ENCODE measurements at regions not wholly inside any gene's neighbourhood (a gene's known extent, or its start where the extent isn't known, plus 50 kb on each side); places are given as distances from the start of the nearest gene placed in this dataset.

DNA sequence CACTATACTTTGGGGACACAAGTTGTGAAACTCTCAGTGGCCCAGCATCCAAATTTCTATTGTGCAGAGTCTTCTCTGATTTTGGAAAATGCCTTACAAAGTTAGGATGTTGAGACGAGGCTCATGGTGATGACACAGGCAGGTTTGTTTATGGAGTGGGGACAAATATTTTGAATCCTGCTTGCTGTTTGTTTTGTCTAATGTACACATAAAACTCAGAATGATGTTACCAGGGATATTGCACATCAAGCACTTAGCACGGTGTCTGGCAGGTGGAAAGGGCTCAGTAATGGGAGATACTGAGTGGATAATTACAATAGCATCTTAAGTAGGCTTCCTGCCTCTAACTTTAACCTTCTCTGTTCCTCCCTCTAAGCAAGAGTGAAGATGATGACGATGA is 628.9 kb upstream of the TBX3 start:
- H4K20me1 ChIP-seq (ENCODE audit: insufficient read depth, poor library complexity, severe bottlenecking), result no peaks in the 10 kb centered on the region
- WGBS (ENCODE audit: low lambda C conversion rate, missing lambda C conversion rate), result 74% methylated on average over 3 of the region's 3 CpGs

DNA sequence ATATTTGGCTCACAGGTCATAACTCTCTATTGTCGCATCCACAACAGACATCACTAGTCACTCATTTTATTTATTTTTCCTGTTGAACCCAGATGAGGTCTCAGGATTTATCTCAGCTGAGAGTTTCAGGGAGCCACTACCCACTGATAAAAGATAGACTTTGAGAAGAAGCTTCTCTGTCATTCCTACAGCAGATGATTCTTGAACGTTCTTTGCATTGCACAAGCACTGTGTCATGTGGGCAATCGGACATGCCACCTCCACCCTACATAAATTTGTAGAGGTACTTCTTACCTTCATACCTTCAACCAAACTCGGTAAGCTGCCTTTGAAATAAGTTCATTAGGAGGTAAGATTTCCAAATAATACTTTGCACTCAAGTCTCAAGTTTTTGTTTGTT is 627.9 kb upstream of the TBX3 start:
- no peak overlapping the region for H3K27ac ChIP-seq
- no peak overlapping the region for H3K4me2 ChIP-seq
- H3K79me2 ChIP-seq, result no peaks in the 10 kb centered on the region
- no peaks in the 10 kb centered on the region for H3K27me3 ChIP-seq
- TF ChIP-seq EZH2 (IDR thresholded peaks at IDR 0.05; ENCODE audit: borderline replicate concordance) (no peak), EZH2phosphoT487 (IDR thresholded peaks at IDR 0.05; ENCODE audit: low read depth, severe bottlenecking, unreplicated experiment) (no peak)
- TF ChIP-seq, protein P1, sequence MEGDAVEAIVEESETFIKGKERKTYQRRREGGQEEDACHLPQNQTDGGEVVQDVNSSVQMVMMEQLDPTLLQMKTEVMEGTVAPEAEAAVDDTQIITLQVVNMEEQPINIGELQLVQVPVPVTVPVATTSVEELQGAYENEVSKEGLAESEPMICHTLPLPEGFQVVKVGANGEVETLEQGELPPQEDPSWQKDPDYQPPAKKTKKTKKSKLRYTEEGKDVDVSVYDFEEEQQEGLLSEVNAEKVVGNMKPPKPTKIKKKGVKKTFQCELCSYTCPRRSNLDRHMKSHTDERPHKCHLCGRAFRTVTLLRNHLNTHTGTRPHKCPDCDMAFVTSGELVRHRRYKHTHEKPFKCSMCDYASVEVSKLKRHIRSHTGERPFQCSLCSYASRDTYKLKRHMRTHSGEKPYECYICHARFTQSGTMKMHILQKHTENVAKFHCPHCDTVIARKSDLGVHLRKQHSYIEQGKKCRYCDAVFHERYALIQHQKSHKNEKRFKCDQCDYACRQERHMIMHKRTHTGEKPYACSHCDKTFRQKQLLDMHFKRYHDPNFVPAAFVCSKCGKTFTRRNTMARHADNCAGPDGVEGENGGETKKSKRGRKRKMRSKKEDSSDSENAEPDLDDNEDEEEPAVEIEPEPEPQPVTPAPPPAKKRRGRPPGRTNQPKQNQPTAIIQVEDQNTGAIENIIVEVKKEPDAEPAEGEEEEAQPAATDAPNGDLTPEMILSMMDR (IDR thresholded peaks at IDR 0.05; ENCODE audit: poor library complexity), result no peak
- no peak overlapping the region for H2AFZ ChIP-seq
- H4K20me1 ChIP-seq (ENCODE audit: insufficient read depth, poor library complexity, severe bottlenecking), result no peaks in the 10 kb centered on the region
- peaks cover 4% of the 10 kb centered on the region for H3K4me1 ChIP-seq (ENCODE audit: insufficient read depth)
- 77% methylated on average over 4 of the region's 4 CpGs for WGBS (ENCODE audit: low lambda C conversion rate, missing lambda C conversion rate)
- no peaks in the 10 kb centered on the region for H3K9me3 ChIP-seq (ENCODE audit: low read depth)
- no peaks in the 10 kb centered on the region for H3K36me3 ChIP-seq (replicated peaks; ENCODE audit: insufficient read depth, low read depth)
- no peaks in the 10 kb centered on the region for H3K9me2 ChIP-seq (replicated peaks; ENCODE audit: insufficient read depth)
- no peak overlapping the region for H3K4me3 ChIP-seq
- no peak for DNase-seq (ENCODE audit: low spot score)

More for the DNA sequence above, 628.9 kb upstream of the TBX3 start:
- no peak for TF ChIP-seq EZH2phosphoT487 (IDR thresholded peaks at IDR 0.05; ENCODE audit: low read depth, severe bottlenecking, unreplicated experiment)
- Histone ChIP-seq H3K36me3 (replicated peaks; ENCODE audit: insufficient read depth, low read depth) (no peaks in the 10 kb centered on the region), H3K4me1 (ENCODE audit: insufficient read depth) (peaks cover 4% of the 10 kb centered on the region), H2AFZ (no peak overlapping the region), H3K9me3 (ENCODE audit: low read depth) (no peaks in the 10 kb centered on the region), H3K79me2 (no peaks in the 10 kb centered on the region), H3K27me3 (no peaks in the 10 kb centered on the region), H3K4me2 (no peak overlapping the region), H3K9me2 (replicated peaks; ENCODE audit: insufficient read depth) (no peaks in the 10 kb centered on the region), H3K4me3 (no peak overlapping the region), H3K27ac (no peak overlapping the region)
- DNase-seq (ENCODE audit: low spot score), result no peak

DNA sequence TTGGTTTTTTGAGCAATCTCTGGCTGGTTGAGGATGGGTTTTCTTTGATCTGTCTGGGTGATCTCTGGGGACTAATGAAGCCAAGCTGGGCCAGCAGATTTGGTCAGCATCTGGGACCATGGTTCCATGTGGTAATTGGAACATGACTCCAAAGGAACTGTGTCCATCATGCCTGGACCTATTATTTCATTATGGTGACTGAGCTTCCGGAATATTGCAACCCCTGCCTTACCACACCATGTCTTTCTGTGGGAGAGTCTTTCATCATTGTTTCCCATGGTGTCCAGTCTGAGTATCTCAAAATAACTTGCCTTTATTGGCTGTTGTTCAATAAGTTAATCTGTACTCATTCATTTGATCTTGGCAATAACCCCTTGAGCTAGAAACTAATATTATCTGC is 624.9 kb upstream of the TBX3 start:
- TF ChIP-seq, protein P1 (IDR thresholded peaks at IDR 0.05; ENCODE audit: poor library complexity), result no peak
- no peak for TF ChIP-seq EZH2phosphoT487 (IDR thresholded peaks at IDR 0.05; ENCODE audit: low read depth, severe bottlenecking, unreplicated experiment)
- no peak for TF ChIP-seq EZH2 (IDR thresholded peaks at IDR 0.05; ENCODE audit: borderline replicate concordance)
- 100% methylated on average over 1 of the region's 1 CpG for WGBS (ENCODE audit: low lambda C conversion rate, missing lambda C conversion rate)
- Histone ChIP-seq H4K20me1 (ENCODE audit: insufficient read depth, poor library complexity, severe bottlenecking) (no peaks in the 10 kb centered on the region), H3K27ac (no peak overlapping the region), H3K36me3 (replicated peaks; ENCODE audit: insufficient read depth, low read depth) (no peaks in the 10 kb centered on the region), H2AFZ (no peak overlapping the region), H3K79me2 (no peaks in the 10 kb centered on the region), H3K9me2 (replicated peaks; ENCODE audit: insufficient read depth) (no peaks in the 10 kb centered on the region), H3K27me3 (no peaks in the 10 kb centered on the region), H3K4me1 (ENCODE audit: insufficient read depth) (peaks cover 6% of the 10 kb centered on the region), H3K9me3 (ENCODE audit: low read depth) (no peaks in the 10 kb centered on the region), H3K4me3 (no peak overlapping the region), H3K4me2 (no peak overlapping the region)
- DNase-seq (ENCODE audit: low spot score), result no peak

DNA sequence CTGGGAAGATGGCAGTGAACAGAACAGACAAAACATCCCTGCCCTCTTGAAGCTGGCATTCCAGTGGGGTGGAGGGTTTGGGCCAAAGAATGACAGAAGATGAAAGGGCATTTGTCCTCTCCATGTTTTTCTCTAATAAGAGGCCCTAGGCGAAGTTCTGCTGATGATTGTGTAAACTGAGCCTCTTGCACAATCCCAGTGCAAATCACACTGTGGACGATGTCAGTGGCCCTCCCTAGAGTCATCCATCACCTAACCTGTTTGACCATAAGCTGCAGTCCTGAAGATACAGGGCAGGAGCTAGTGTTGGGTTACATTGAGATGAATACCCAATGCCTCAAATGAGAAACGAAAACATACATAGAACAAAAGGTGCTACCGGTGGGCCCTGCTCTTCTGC is 622.4 kb upstream of the TBX3 start:
- WGBS (ENCODE audit: low lambda C conversion rate, missing lambda C conversion rate), result 71% methylated on average over 4 of the region's 4 CpGs
- DNase-seq (ENCODE audit: low spot score), result no peak
- no peaks in the 10 kb centered on the region for H3K9me3 ChIP-seq (ENCODE audit: low read depth)
- H3K4me2 ChIP-seq, result no peak overlapping the region
- H3K27ac ChIP-seq, result no peak overlapping the region
- H3K9me2 ChIP-seq (replicated peaks; ENCODE audit: insufficient read depth), result no peaks in the 10 kb centered on the region
- H3K4me3 ChIP-seq, result no peak overlapping the region
- peaks cover 7% of the 10 kb centered on the region for H3K4me1 ChIP-seq (ENCODE audit: insufficient read depth)
- no peaks in the 10 kb centered on the region for H3K27me3 ChIP-seq
- H2AFZ ChIP-seq, result no peak overlapping the region
- no peaks in the 10 kb centered on the region for H4K20me1 ChIP-seq (ENCODE audit: insufficient read depth, poor library complexity, severe bottlenecking)
- no peak for TF ChIP-seq EZH2 (IDR thresholded peaks at IDR 0.05; ENCODE audit: borderline replicate concordance)
- no peak for TF ChIP-seq EZH2phosphoT487 (IDR thresholded peaks at IDR 0.05; ENCODE audit: low read depth, severe bottlenecking, unreplicated experiment)
- H3K36me3 ChIP-seq (replicated peaks; ENCODE audit: insufficient read depth, low read depth), result no peaks in the 10 kb centered on the region
- H3K79me2 ChIP-seq, result no peaks in the 10 kb centered on the region

Data from hepatocyte (in vitro differentiated cells).